Neural cell (in vitro differentiated cells): ENCODE measurements at regions not wholly inside any gene's neighbourhood (a gene's known extent, or its start where the extent isn't known, plus 50 kb on each side); places are given as distances from the start of the nearest gene placed in this dataset.

Source experiments
- H2AFZ ChIP-seq: fragments of 200-600, 300-800 bp; sonication (generic), shearing (Covaris generic); 2 replicates; pipeline ENCODE4 v1.6.0; 2014; ENCODE audit warnings: low read depth, mild to moderate bottlenecking, antibody characterized with exemption, low read length, moderate library complexity
- H3F3A ChIP-seq: fragments of 200-600 bp; shearing (Covaris generic); 2 replicates; pipeline ENCODE4 v1.6.1; 2016; ENCODE audit warnings: mild to moderate bottlenecking, moderate library complexity, mixed read lengths, antibody characterized with exemption, low read length; ENCODE audit not compliant: insufficient read depth, poor library complexity, severe bottlenecking
- H3K27ac ChIP-seq: fragments of 200-600, 300-800 bp; sonication (generic), shearing (Covaris generic); 2 replicates; pipeline ENCODE4 v1.5.1; 2014; ENCODE audit warnings: mild to moderate bottlenecking, low read length, moderate library complexity
- H3K27me3 ChIP-seq: fragments of 300-800, 200-600 bp; sonication (generic), shearing (Covaris generic); 2 replicates; pipeline ENCODE4 v1.6.0; 2014; ENCODE audit warnings: mild to moderate bottlenecking, low read depth, low read length, moderate library complexity; ENCODE audit not compliant: insufficient read depth
- H3K36me3 ChIP-seq: fragments of 300-800, 200-600 bp; sonication (generic), shearing (Covaris generic); 2 replicates; pipeline ENCODE4 v1.5.1; 2014; ENCODE audit warnings: mild to moderate bottlenecking, antibody characterized with exemption, low read length, moderate library complexity; ENCODE audit not compliant: insufficient read depth
- H3K4me2 ChIP-seq: fragments of 300-800, 200-600 bp; sonication (generic), shearing (Covaris generic); 2 replicates; pipeline ENCODE4 v1.6.0; 2014; ENCODE audit warnings: mild to moderate bottlenecking, low read length
- H3K4me3 ChIP-seq: fragments of 300-800, 200-600 bp; sonication (generic), shearing (Covaris generic); 2 replicates; pipeline ENCODE4 v1.5.1; 2014; ENCODE audit warnings: mild to moderate bottlenecking, low read length, moderate library complexity
- H3K79me2 ChIP-seq: fragments of 200-600 bp; shearing (Covaris generic); replicated peaks from 2 replicates; pipeline ENCODE4 v1.6.0; 2014; ENCODE audit warnings: mild to moderate bottlenecking, low read length, moderate library complexity; ENCODE audit not compliant: insufficient read depth
- H3K9ac ChIP-seq: fragments of 300-800, 200-600 bp; sonication (generic), shearing (Covaris generic); 2 replicates; pipeline ENCODE4 v1.6.1; 2016; ENCODE audit warnings: mild to moderate bottlenecking, low read length, mixed read lengths
- H3K9me2 ChIP-seq: fragments of 200-600 bp; shearing (Covaris generic); 2 replicates; pipeline ENCODE4 v1.6.1; 2016; ENCODE audit warnings: mild to moderate bottlenecking, low read length, mixed read lengths; ENCODE audit not compliant: insufficient read depth
- H3K9me3 ChIP-seq: fragments of 200-600, 300-800 bp; sonication (generic), shearing (Covaris generic); 2 replicates; pipeline ENCODE4 v1.6.1; 2016; ENCODE audit warnings: mild to moderate bottlenecking, mixed run types, low read length, moderate library complexity, mixed read lengths
- H4K20me1 ChIP-seq: fragments of 200-600 bp; shearing (Covaris generic); 2 replicates; pipeline ENCODE4 v1.6.1; 2016; ENCODE audit warnings: mild to moderate bottlenecking, mixed run types; ENCODE audit not compliant: insufficient read depth
- CTCF ChIP-seq: fragments of 450-650 bp; IDR thresholded peaks from 2 replicates; pipeline ENCODE4 v1.5.1; 2014; ENCODE audit warnings: antibody characterized with exemption, mild to moderate bottlenecking, moderate library complexity; ENCODE audit not compliant: poor library complexity, severe bottlenecking
- EP300 ChIP-seq: fragments of 450-650 bp; conservative IDR thresholded peaks from 2 replicates; pipeline ENCODE4 v1.6.1; 2014; ENCODE audit warnings: antibody characterized with exemption, mild to moderate bottlenecking, moderate library complexity; ENCODE audit not compliant: poor library complexity, severe bottlenecking
- EZH2 ChIP-seq: fragments of 200-600, 300-800 bp; shearing (Covaris generic), sonication (generic); IDR thresholded peaks from 2 replicates; pipeline ENCODE4 v1.6.1; 2014; ENCODE audit warnings: antibody characterized with exemption, low read length, borderline replicate concordance, mild to moderate bottlenecking; ENCODE audit not compliant: insufficient read depth, poor library complexity, severe bottlenecking
- MXI1 ChIP-seq: fragments of 450-650 bp; conservative IDR thresholded peaks from 2 replicates; pipeline ENCODE4 v1.6.1; 2014; ENCODE audit warnings: antibody characterized with exemption, mild to moderate bottlenecking; ENCODE audit not compliant: poor library complexity, severe bottlenecking
- POLR2AphosphoS5 ChIP-seq: IDR thresholded peaks from 2 replicates; pipeline ENCODE4 v1.6.1; 2012
- RAD21 ChIP-seq: fragments of 450-650 bp; conservative IDR thresholded peaks from 2 replicates; pipeline ENCODE4 v1.6.1; 2014; ENCODE audit warnings: antibody characterized with exemption, mild to moderate bottlenecking, moderate library complexity
- REST ChIP-seq: IDR thresholded peaks from 2 replicates; pipeline ENCODE4 v1.6.1; 2012; ENCODE audit warnings: borderline replicate concordance
- SMC3 ChIP-seq: fragments of 450-650 bp; conservative IDR thresholded peaks from 2 replicates; pipeline ENCODE4 v1.6.1; 2014; ENCODE audit warnings: antibody characterized with exemption, mild to moderate bottlenecking, moderate library complexity; ENCODE audit not compliant: poor library complexity
- TAF1 ChIP-seq: IDR thresholded peaks from 2 replicates; pipeline ENCODE4 v1.6.1; 2012; ENCODE audit warnings: low read depth

- no peak for TF ChIP-seq EZH2
- TF ChIP-seq MXI1: no peak
- no peak for TF ChIP-seq RAD21
- no peak for TF ChIP-seq POLR2AphosphoS5
- no peak for TF ChIP-seq EP300
- TF ChIP-seq CTCF: no peak
- no peak for TF ChIP-seq SMC3
- TF ChIP-seq REST: no peak
- TF ChIP-seq TAF1: no peak
- no peak overlapping the region for H3K27ac ChIP-seq
- no peaks in the 10 kb centered on the region for H4K20me1 ChIP-seq
- H3K79me2 ChIP-seq: no peaks in the 10 kb centered on the region
- no peak overlapping the region for H3K4me3 ChIP-seq
- H3K36me3 ChIP-seq: no peaks in the 10 kb centered on the region
- H2AFZ ChIP-seq: no peak overlapping the region
- no peaks in the 10 kb centered on the region for H3K9me2 ChIP-seq
- no peak overlapping the region for H3K9ac ChIP-seq
- H3F3A ChIP-seq: no peaks in the 10 kb centered on the region
- H3K9me3 ChIP-seq: no peaks in the 10 kb centered on the region
- no peaks in the 10 kb centered on the region for H3K27me3 ChIP-seq
- H3K4me2 ChIP-seq: no peak overlapping the region
Measured at GRCh38 chr14:46322730-46323403, 328.7 kb downstream of the RPL10L start.

- no peak for TF ChIP-seq CTCF
- no peak for TF ChIP-seq POLR2AphosphoS5
- no peak for TF ChIP-seq MXI1
- Histone ChIP-seq H3K9me2 (no peaks in the 10 kb centered on the region), H3K9ac (no peak overlapping the region), H3K27ac (no peak overlapping the region), H4K20me1 (no peaks in the 10 kb centered on the region), H3K4me2 (no peak overlapping the region), H3K4me3 (no peak overlapping the region), H3K27me3 (no peaks in the 10 kb centered on the region), H3K79me2 (no peaks in the 10 kb centered on the region), H3F3A (no peaks in the 10 kb centered on the region), H3K9me3 (no peaks in the 10 kb centered on the region), H2AFZ (no peak overlapping the region), H3K36me3 (no peaks in the 10 kb centered on the region)
Measured at GRCh38 chr14:46322076-46322475, 329.5 kb downstream of the RPL10L start.
